Activated naive CD4-positive, alpha-beta T cell treated with anti-CD3 and anti-CD28 coated beads, Interleukin-2, amount 50 U/mL, for 16 hours (primary cell): ENCODE measurements at regions not wholly inside any gene's neighbourhood (a gene's known extent, or its start where the extent isn't known, plus 50 kb on each side); places are given as distances from the start of the nearest gene placed in this dataset.

ENCODE experiments used
- DNase-seq: peaks from one replicate; pipeline ENCODE4 v3.0.0-alpha.2; 2020

GRCh38 chr6:98669371-98669770 is 165.0 kb upstream of the POU3F2 start:
- no peak for DNase-seq

- DNase-seq = no peak
Measured at GRCh38 chr6:98670045-98670746, 164.2 kb upstream of the POU3F2 start.

- no peak for DNase-seq
Measured at GRCh38 chr6:98672681-98673475, 161.5 kb upstream of the POU3F2 start.

GRCh38 chr6:98678481-98678880 is 155.9 kb upstream of the POU3F2 start:
- no peak for DNase-seq

- DNase-seq = no peak
Measured at GRCh38 chr6:98686008-98686601, 148.3 kb upstream of the POU3F2 start.

GRCh38 chr6:98687752-98688151 is 146.6 kb upstream of the POU3F2 start:
- DNase-seq = no peak

GRCh38 chr6:98695091-98695801 is 139.1 kb upstream of the POU3F2 start:
- DNase-seq = no peak

GRCh38 chr6:98711380-98711779 is 123.0 kb upstream of the POU3F2 start:
- DNase-seq = no peak

- DNase-seq = no peak
Measured at GRCh38 chr6:98716341-98716740, 118.0 kb upstream of the POU3F2 start.

- no peak for DNase-seq
Measured at GRCh38 chr6:98717322-98717877, 117.0 kb upstream of the POU3F2 start.

GRCh38 chr6:98717988-98718387 is 116.4 kb upstream of the POU3F2 start:
- DNase-seq = no peak

GRCh38 chr6:98724537-98724936 is 109.8 kb upstream of the POU3F2 start:
- DNase-seq = no peak

- DNase-seq = no peak
Measured at GRCh38 chr6:98747273-98747672, 87.1 kb upstream of the POU3F2 start.

GRCh38 chr6:98747960-98748359 is 86.4 kb upstream of the POU3F2 start:
- DNase-seq = no peak

- no peak for DNase-seq
Measured at GRCh38 chr6:98759459-98759858, 74.9 kb upstream of the POU3F2 start.

- no peak for DNase-seq
Measured at GRCh38 chr6:98764373-98764911, 69.9 kb upstream of the POU3F2 start.

- DNase-seq = peak; percentile 11
Measured at GRCh38 chr6:98769546-98769945, 64.8 kb upstream of the POU3F2 start.

- no peak for DNase-seq
Measured at GRCh38 chr6:98775205-98775604, 59.2 kb upstream of the POU3F2 start.

- no peak for DNase-seq
Measured at GRCh38 chr6:98777762-98778161, 56.6 kb upstream of the POU3F2 start.

- no peak for DNase-seq
Measured at GRCh38 chr6:98779618-98780017, 54.8 kb upstream of the POU3F2 start.

- no peak for DNase-seq
Measured at GRCh38 chr6:98782772-98783171, 51.6 kb upstream of the POU3F2 start.

- no peak for DNase-seq
Measured at GRCh38 chr6:98783578-98783977, 50.8 kb upstream of the POU3F2 start.
